ENCODE measurements at regions not wholly inside any gene's neighbourhood (a gene's known extent, or its start where the extent isn't known, plus 50 kb on each side); places are given as distances from the start of the nearest gene placed in this dataset.

GRCh38 chr15:100810831-100811230 lies 68.8 kb upstream of the ALDH1A3 start (continued):
- TF ChIP-seq SIN3A (conservative IDR thresholded peaks at IDR 0.05 in 1 of 2, IDR thresholded peaks at IDR 0.05 in 1 of 2; ENCODE audit: low read depth in 1 of 2, low read length in 2 of 2) (no peak), YY1 (IDR thresholded peaks at IDR 0.05; ENCODE audit: low read depth, low read length) (no peak)

All from H1 (cell line).